ENCODE measurements at regions not wholly inside any gene's neighbourhood (a gene's known extent, or its start where the extent isn't known, plus 50 kb on each side); places are given as distances from the start of the nearest gene placed in this dataset.
"Not testable (repeated sequence)": the region's sequence is repeated elsewhere in the genome, so short reads cannot be mapped to it uniquely, and the experiment has no call there.

DNA sequence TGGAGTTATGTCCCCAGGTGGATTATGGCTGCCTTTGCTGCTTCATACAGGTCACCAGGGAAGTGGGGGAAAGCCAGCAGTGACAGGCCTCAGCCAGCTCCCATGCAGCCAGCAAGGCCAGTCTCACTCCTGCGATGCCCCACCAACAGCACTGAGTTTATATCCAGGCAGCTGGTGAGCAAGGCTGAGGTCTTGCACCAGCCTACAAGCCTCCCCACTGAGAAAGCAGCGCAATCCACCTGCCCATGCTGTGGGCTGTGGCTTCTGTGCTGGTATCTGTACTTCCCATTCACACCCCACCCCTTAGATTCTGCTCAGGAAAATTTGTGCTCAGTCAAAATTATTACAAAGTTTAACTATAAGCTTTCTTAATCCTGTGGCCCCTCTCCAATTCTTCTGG, 153.5 kb downstream of the HHIP start:
- no peak for DNase-seq (ENCODE audit: low spot score)

DNA sequence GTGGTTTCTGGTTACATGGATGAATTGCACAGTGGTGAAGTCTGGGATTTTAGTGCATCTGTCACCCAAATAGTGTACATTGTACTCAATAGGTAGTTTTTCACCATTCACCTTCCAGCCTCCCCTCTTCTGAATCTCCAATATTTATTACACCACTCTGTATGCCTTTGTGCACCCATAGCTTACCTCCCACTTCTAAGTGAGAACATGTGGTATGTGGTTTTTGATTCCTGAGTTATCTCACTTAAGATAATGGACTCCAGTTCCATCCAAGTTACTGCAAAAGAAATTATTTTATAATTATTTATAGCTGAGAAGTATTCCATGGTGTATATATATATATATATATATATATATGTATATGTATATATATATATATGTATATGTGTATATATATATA, 155.8 kb downstream of the HHIP start:
- no peak for DNase-seq (ENCODE audit: low spot score)

DNA sequence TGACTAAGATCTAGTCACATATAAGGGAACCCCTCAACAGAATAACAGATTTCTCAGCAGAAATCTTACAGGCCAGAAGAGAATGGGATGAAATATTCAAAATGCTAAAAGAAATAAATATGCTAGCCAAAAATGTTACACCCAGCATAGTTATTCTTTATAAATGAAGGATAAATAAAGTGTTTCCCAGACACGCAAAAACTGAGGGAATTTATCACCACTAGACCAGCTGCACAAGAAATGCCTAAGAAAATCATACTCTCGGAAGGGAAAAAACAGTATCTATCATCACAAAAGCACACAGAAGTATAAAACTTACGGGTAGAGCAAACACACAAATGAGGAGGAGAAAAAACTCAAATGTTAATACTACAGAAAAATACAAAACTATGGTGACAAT, 162.1 kb downstream of the HHIP start:
- no peak for DNase-seq (ENCODE audit: low spot score)

DNA sequence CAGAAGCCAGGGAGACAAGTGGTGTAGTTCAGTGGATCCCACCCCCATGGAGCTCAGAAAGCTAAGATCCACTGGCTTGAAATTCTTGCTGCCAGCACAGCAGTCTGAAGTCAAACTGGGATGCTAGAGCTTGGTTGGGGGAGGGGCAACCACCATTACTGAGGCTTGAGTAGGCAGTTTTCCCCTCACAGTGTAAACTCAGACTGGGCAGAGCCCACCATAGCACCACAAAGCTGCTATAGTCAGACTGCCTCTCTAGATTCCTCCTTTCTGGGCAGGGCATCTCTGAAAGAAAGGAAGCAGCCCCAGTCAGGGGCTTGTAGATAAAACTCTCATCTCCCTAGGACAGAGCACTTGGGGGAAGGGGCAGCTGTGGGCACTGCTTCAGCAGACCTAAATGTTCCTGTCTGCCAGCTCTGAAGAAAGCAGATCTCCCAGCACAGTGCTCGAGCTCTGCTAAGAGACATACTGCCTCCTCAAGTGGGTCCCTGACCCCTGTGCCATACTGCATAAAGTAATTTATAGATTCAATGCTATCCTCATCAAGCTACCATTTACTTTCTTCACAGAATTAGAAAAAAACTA, 163.2 kb downstream of the HHIP start:
- no peak for DNase-seq (ENCODE audit: low spot score)

DNA sequence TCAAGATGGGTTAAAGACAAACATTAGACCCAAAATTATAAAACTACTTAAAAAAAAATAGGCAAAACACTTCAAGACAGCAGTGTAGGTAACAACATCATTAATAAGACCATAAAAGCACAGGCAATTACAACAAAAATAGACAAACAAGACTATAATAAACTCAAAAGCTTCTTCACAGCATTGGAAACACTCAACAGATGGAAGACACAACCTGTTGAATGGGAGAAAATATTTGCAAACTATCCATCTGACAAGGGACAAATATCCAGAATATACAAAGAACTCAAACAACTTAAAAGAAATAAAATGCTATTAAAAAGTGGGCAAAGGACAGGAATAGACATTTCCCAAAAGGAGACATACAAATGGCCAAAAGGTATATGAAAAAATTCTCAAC, 170.7 kb downstream of the HHIP start:
- DNase-seq (ENCODE audit: low spot score) = no peak

DNA sequence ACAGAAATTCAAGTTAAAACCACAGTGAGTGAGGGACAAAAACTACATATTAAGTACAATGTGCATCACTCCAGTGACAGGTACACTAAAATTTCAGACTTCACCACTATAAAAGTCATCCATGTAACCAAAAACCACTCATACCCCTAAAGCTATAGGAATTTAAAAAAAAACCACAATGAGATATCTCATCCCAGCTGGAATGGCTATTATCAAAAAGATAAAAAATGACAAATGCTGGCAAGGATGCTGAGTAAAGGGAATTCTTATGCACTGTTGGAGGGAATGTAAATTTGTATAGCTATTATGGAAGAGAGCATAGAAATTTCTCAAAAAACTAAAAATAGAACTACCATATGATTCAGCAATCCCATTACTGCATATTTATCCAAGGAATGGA, 171.1 kb downstream of the HHIP start:
- no peak for DNase-seq (ENCODE audit: low spot score)

DNA sequence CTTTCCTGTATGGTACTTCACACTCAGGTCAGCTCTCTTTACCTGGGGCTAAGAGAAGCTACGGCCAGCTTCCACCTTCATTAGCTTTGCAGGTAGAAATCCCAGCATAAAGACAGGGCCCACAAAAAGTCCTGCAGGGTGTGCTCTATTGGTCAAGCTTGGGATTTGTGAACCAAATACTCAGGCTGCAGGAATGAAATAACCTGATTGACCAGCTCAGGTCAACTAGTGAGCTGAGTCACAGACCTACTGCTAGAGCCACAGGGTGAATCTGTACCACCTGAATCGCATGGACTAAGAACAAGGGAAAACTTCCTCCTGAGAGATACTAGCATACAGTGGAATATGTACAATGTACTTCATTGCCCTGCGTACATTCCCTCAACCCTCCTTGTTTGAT, 172.2 kb downstream of the HHIP start:
- DNase-seq (ENCODE audit: low spot score) = peak; percentile 12

DNA sequence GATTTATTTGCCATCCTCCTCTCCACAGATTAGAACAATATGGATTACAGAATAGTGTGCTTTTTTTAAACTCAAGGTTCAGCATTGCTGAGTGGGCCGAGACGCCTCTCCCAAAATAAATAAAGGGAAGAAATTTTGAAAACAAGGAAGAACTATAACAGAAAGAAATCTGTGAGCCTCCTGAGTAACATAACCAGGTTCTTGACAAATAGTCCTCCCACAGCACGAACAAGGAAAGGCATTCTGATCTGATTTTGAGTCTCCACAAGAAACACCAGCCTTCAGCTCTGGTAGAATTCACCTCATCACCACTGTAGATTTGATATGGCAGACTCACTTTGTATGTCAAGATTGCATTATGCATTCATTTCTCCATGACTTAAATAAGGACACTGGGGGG, 173.6 kb downstream of the HHIP start:
- DNase-seq (ENCODE audit: low spot score) = no peak

DNA sequence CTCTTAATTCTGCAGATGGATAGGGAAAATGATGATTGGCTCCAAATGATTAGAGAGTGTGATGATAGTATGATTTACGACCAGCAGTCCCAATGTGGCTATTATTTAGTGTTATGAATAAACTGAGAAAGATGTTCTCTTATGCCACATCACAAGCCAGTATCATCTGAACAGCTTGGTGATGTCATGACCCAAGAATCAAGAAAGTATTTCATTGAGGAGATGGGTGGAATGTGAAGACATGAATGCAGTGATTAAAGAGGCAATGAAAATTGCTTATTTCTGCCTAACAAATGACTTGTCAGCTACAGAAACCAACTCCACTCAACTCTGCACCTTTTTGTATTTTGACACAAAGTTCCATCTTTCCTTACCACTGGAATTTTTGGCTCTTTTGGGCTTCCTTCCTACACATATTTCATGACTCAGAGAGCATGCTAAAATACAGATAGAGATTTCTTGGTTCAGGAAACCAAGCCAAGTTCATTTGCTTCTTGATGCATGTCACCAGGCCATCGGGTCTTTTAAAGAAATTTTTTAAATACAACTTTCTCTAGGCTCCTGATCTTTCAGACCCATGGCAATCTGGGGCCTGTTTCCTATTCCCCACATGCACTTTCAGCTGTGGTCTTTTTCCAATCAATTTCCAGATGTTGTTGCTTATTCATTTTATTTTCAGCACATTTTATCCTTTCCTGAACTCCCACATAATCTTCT, 174.2 kb downstream of the HHIP start:
- DNase-seq (ENCODE audit: low spot score) = no peak

DNA sequence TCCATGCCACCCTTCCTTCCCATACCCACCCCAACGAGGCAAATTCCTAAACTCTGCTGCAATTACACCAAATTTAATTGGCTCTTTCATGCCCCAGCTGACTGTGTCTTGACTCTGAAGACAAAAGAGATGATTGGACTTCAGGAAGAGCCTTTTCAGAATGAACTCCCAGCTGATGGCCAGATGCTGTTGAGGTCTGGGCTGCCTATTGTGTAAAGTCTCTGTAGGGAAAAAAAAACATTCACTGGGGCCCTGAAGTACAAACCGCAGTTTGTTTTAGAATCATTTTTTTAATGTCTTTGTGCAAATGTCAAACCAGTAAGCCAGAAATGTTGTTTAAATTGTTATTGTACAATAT, 174.8 kb downstream of the HHIP start:
- no peak for DNase-seq (ENCODE audit: low spot score)

DNA sequence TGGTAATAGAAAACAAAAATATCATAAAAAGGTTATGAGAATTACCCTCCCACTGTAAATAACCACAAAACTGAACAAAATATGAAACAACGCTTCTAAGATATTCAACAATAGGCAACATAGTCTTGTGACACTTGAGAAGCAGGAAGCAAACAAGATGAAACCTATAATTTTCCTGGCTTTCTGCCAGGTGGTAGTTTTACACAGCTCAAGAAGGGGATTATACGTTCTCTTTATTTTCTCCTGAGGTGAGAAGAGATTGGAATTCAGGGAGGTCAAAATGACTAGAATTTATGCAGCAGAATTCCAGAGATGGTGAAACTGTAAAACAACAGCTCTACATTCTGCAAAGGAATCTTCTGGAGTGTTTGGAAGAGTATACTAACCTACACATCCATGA, 186.0 kb downstream of the HHIP start:
- peak; percentile 16 for DNase-seq (ENCODE audit: low spot score)

DNA sequence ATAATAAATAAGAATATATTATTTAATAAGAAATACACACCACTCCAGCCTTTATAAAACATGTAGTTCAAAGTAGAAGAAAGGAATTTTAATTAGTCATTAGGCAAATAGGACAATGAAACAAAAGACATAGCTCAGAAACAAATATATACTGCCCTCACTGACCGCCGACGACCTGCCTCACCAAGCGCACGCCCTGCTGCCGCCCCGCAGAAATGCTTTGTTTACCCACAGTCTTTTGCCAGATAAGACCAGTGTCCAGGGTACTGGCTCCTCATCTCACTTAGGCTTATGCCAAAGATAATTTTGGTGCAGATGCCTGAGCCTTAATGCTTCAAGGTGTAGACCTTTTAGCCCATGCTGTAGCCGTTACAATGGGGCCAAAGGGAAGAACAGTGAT, 199.5 kb downstream of the HHIP start:
- DNase-seq (ENCODE audit: low spot score) = no peak

DNA sequence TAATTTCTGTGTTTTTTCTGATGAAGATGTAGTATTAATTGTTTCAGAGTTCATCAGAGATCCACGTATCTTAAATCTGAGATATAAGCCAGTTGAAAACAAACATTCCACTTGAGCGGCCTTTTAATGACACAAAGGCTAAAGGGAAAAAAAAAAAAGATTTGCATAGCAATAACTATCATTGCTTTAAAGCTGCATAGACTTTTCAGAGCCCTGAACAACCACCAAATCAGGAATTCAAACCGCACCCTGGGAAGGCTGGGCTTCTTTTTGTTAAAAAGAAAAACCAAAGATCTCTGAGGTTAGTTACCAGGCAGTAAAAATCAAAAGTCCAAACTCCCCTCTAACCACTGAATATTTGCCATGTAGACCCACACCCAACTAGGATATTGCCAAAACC, 206.0 kb downstream of the HHIP start:
- DNase-seq (ENCODE audit: low spot score) = no peak

DNA sequence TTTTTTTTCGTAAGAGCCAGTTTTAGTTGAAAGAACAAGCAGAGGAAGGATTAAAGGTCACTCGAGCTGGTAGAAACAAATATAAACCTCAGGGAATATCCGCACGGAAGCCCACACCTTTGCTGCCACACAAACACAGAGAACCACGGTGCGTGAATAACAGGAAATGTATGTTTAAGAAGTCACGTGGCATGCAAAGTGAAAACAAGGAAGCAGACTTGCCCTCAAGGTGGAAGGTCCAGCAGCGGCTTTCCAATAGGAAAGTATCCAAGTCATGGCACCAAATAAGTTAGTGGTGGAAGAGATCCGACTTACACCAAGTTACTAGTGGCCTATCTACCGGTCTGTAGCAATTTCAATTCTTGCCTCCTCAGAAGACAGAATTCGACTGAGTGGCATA, 215.5 kb downstream of the HHIP start:
- no peak for DNase-seq (ENCODE audit: low spot score)

DNA sequence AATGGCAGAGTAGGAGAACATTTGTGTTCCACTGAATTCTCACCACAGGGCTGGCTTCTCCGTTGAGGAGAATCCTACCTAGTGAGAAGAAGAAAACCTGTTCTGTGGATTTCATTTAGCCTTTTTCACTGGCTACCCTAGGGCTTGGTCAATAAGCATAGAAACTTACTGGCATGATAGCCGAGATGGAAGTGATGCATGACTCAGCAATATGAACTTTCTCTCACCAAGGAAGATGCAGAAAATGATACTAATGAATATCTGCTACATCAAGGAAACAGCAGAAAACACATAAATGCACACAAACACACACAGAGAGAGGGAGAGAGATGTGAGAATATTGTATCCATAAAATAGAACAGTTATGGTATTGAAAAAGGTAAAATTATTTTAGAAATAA, 216.3 kb downstream of the HHIP start:
- DNase-seq (ENCODE audit: low spot score) = no peak

DNA sequence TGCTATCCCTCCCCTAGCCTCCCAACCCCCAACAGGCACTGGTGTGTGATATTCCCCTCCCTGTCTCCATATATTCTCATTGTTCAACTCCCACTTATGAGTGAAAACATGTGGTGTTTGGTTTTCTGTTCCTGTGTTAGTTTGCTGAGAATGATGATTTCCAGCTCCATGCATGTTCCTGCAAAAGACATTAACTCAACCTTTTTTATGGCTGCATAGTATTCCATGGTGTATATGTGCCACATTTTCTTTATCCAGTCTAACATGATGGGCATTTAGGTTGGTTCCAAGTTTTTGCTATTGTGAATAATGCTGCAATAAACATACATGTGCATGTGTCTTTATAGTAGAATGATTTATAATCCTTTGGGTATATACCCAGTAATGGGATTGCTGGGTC, 218.9 kb downstream of the HHIP start:
- DNase-seq (ENCODE audit: low spot score) = not testable (repeated sequence)

DNA sequence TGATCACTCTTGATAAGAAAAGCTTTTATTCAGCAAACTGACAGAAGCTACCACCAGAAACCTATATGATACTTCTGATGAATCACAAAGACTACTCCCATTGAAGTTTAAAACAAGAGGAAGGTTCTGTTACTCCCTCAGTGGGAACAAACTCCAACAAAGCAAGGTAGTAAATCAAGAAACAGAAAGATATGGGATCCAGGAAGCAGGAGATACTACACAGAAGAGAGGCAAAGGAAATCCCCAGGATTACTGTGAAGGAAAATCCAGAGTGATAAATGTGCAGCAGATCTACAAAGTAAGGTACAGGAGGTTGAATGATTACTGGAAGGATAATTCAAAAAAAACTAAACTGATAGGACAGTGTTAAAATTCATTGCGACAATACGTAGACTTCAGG, 222.4 kb downstream of the HHIP start:
- DNase-seq (ENCODE audit: low spot score) = peak; percentile 9

DNA sequence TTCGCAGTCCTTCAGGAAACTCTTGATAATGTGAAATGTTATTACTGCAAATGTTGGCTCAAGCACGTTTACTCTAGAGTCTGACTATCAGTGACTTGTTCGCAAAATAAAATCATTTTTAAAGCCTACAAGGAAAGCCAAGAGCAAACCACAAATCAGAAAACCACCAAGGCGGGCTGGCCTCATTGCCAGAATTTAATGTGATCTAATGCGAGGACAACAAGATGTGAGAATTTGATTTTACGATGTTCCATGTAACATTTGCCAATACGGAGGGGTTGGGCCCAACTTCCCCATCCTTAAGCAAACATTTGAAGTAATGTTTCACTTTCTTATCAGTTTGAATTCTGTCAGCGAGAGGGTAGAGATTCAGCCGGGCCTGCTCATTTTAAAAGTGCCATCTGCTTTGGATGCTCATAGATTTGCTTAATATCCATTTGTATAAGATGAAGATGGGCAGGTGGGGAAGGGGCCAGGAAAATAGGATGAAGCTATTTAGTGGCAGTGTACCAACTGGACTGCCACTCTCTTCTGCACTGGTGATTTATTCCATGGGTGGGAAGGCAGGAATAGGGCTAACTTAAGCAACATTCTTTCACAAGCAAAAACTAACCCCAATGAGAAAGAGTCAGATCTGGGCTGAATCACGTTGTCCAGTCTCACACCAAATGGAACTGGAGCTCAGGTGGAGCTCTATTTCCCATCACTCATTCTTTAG, 225.3 kb downstream of the ANAPC10 start:
- no peak for DNase-seq (ENCODE audit: low spot score)

DNA sequence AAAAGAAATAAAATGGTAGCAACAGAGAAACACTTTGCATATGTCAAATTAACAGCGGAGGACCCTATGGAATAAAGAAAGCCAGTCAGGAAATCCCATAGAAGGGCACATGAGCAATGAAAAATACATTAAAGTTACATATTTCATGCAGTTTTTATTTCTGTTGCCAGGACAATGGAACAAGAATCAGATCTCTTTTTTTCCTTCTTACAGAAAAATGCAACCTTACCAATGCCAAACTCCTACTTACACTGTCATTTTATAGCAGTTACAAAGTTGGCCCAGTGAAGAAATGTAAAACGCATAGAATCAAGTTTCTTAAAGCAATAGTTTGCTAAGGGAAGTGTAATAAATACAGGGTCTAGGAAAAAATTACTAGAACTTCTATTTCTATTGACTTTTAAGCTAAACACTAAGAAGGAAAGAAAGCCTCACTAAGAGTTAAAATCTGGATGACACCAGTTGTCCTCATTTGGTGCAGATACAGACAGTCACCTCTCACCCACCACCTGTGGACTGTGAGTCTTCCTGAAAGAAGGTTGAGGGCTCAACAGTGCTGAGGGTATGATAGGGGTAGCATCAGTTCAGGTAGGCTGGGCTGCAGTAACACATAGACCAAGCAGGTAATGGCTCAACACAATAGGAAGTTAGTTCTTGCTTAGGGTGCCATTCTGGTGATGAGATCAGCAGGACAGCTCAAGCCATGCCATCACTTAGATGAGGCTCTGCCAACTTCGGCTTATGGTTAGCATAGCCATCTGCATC, 224.6 kb downstream of the ANAPC10 start:
- DNase-seq (ENCODE audit: low spot score) = no peak

DNA sequence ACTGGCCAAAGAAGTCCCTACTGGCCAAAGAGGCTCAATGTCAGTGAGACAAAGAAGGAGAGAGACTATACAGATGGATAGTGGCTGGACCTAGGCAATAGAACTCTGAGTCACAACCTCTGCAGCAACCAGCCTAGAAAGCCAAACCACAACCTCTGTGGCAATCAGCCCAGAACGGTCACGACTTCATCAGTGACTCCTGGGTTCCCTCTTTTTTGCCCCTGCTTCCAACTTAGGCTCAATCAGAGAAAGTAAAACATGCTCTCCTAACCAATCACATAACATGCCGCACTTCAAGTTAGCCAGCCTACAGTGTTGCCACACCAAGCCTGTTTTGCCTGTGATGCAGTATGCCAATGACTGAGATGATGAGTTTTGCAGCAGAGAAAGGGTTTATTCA, 203.4 kb downstream of the ANAPC10 start:
- DNase-seq (ENCODE audit: low spot score) = no peak

DNA sequence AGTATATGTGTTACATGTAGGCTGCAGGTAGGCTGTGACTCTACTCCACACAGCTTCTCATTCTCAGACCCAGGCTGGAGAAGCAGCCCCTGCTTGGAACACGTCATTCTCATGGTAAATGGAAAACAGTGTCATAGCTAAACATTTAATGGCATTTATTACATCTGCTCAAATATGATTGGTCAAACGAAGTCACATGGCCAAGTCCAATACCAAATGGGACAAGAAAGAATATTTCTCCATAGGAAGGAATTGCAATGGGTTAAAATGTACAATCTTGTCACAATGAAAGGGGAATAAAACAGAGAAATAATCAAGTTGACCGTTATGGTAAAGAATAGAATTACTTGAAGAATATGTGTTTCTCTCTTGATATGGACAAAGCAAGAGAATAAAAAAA, 198.6 kb downstream of the ANAPC10 start:
- no peak for DNase-seq (ENCODE audit: low spot score)

DNA sequence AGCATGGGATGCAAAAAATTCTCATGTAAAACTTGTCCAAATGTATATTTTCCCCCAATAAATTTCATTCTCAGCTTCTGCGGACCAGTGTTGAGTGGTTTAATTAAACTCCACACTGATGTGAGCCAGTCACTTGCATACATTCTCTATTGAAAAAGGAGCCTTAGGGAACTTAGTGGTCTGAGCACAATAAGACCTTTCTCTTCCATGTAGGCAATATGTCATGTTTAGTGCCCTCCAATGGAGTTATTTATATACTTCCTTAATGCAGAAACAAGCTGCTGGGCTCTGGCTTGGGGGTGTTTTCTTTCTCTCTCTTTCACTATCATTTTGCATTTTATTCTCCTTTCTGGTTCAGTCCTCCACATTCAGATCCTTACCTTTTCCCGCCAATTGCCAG, 196.9 kb downstream of the ANAPC10 start:
- no peak for DNase-seq (ENCODE audit: low spot score)

DNA sequence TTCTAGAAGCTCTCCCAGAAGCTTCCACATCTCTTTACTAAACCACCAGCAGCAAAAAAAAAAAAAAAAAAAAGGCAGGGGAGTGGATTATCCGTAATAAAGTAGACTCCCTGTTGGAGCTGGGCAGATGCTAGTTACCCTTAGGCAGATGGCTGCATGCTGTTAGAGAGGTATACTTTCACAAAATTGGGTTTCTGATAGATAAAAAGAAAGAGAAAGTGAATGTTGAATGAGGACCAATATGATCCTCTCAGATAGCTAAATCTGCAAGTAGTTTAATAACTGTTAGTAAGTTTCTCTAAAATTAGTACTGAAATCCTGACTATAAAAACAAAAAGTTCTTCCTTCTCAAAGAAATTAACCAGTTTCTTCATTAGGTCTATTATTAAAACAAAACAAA, 195.4 kb downstream of the ANAPC10 start:
- no peak for DNase-seq (ENCODE audit: low spot score)

Measured in HT-29 (cell line).